H1 (cell line): ENCODE measurements at regions not wholly inside any gene's neighbourhood (a gene's known extent, or its start where the extent isn't known, plus 50 kb on each side); places are given as distances from the start of the nearest gene placed in this dataset.

Source experiments
- CHD2 ChIP-seq: IDR thresholded peaks from 2 replicates; pipeline ENCODE4 v1.6.1; 2012; ENCODE audit warnings: low read length, improper control_type of control experiment
- KDM5A ChIP-seq: fragments of 200-600 bp; IDR thresholded peaks from 2 replicates; pipeline ENCODE4 v1.7.1; 2012; ENCODE audit warnings: mild to moderate bottlenecking, low read length, inconsistent platforms, mixed read lengths
- POLR2A ChIP-seq, 2 experiments: IDR thresholded peaks; 1 replicate in 1 of 2; 2 replicates in 1 of 2; pipeline ENCODE4 v1.6.1; 2011; ENCODE audit warnings: low read depth in 2 of 2, low read length in 2 of 2, mild to moderate bottlenecking in 2 of 2; ENCODE audit errors: control extremely low read depth in 1 of 2
- RNF2 ChIP-seq: fragments of 200-900, 300-1000 bp; sonication (generic); IDR thresholded peaks from 2 replicates; pipeline ENCODE4 v1.7.1; 2016; ENCODE audit warnings: borderline replicate concordance, low read depth, mild to moderate bottlenecking, antibody characterized with exemption, low read length; ENCODE audit not compliant: poor library complexity, severe bottlenecking; ENCODE audit errors: missing control alignments
- TEAD4 ChIP-seq: IDR thresholded peaks from 2 replicates; pipeline ENCODE4 v1.6.1; 2012; ENCODE audit warnings: low read depth, low read length, inconsistent platforms, mixed read lengths
- YY1 ChIP-seq: IDR thresholded peaks from 2 replicates; pipeline ENCODE4 v1.6.1; 2011; ENCODE audit warnings: low read depth, mild to moderate bottlenecking, low read length
- TF ChIP-seq, protein P1 (sequence below): fragments of 300-600 bp; sonication (generic); IDR thresholded peaks from 2 replicates; pipeline ENCODE4 v1.7.1; 2012; ENCODE audit warnings: low read length, moderate library complexity, mild to moderate bottlenecking, inconsistent platforms; ENCODE audit not compliant: insufficient replicate concordance

DNA sequence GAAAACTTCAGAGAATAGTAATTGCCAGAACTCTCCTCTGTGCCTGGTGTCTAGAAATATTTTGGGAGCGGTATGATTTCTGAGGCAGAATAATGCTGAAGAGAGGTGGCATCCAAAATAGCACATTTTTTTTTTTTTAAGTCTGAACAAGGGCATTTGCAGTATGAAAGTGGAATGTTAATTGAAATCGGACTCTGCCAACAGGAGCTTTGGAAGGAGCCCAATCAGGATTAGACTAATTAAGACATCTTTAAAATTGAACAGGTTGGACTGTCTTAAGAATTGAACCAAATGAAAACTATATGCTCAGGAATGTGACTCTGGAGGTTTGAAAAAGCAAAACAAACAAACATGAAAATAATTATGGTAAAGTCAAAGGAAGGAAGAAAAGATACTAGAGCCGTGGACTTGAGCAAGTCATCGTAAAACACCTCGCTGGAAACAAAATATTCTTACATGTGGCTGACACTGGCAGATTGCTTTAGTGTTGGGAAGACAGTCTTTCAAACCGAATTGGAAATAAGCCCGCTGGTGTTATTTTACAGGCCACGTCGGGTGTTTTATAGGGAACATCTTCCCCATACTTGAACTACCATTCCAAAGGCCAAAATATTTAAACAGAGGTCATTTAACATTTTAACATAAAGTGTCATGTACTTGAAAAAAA, 436.3 kb downstream of the VRK1 start (continued):
- TF ChIP-seq, protein P1, sequence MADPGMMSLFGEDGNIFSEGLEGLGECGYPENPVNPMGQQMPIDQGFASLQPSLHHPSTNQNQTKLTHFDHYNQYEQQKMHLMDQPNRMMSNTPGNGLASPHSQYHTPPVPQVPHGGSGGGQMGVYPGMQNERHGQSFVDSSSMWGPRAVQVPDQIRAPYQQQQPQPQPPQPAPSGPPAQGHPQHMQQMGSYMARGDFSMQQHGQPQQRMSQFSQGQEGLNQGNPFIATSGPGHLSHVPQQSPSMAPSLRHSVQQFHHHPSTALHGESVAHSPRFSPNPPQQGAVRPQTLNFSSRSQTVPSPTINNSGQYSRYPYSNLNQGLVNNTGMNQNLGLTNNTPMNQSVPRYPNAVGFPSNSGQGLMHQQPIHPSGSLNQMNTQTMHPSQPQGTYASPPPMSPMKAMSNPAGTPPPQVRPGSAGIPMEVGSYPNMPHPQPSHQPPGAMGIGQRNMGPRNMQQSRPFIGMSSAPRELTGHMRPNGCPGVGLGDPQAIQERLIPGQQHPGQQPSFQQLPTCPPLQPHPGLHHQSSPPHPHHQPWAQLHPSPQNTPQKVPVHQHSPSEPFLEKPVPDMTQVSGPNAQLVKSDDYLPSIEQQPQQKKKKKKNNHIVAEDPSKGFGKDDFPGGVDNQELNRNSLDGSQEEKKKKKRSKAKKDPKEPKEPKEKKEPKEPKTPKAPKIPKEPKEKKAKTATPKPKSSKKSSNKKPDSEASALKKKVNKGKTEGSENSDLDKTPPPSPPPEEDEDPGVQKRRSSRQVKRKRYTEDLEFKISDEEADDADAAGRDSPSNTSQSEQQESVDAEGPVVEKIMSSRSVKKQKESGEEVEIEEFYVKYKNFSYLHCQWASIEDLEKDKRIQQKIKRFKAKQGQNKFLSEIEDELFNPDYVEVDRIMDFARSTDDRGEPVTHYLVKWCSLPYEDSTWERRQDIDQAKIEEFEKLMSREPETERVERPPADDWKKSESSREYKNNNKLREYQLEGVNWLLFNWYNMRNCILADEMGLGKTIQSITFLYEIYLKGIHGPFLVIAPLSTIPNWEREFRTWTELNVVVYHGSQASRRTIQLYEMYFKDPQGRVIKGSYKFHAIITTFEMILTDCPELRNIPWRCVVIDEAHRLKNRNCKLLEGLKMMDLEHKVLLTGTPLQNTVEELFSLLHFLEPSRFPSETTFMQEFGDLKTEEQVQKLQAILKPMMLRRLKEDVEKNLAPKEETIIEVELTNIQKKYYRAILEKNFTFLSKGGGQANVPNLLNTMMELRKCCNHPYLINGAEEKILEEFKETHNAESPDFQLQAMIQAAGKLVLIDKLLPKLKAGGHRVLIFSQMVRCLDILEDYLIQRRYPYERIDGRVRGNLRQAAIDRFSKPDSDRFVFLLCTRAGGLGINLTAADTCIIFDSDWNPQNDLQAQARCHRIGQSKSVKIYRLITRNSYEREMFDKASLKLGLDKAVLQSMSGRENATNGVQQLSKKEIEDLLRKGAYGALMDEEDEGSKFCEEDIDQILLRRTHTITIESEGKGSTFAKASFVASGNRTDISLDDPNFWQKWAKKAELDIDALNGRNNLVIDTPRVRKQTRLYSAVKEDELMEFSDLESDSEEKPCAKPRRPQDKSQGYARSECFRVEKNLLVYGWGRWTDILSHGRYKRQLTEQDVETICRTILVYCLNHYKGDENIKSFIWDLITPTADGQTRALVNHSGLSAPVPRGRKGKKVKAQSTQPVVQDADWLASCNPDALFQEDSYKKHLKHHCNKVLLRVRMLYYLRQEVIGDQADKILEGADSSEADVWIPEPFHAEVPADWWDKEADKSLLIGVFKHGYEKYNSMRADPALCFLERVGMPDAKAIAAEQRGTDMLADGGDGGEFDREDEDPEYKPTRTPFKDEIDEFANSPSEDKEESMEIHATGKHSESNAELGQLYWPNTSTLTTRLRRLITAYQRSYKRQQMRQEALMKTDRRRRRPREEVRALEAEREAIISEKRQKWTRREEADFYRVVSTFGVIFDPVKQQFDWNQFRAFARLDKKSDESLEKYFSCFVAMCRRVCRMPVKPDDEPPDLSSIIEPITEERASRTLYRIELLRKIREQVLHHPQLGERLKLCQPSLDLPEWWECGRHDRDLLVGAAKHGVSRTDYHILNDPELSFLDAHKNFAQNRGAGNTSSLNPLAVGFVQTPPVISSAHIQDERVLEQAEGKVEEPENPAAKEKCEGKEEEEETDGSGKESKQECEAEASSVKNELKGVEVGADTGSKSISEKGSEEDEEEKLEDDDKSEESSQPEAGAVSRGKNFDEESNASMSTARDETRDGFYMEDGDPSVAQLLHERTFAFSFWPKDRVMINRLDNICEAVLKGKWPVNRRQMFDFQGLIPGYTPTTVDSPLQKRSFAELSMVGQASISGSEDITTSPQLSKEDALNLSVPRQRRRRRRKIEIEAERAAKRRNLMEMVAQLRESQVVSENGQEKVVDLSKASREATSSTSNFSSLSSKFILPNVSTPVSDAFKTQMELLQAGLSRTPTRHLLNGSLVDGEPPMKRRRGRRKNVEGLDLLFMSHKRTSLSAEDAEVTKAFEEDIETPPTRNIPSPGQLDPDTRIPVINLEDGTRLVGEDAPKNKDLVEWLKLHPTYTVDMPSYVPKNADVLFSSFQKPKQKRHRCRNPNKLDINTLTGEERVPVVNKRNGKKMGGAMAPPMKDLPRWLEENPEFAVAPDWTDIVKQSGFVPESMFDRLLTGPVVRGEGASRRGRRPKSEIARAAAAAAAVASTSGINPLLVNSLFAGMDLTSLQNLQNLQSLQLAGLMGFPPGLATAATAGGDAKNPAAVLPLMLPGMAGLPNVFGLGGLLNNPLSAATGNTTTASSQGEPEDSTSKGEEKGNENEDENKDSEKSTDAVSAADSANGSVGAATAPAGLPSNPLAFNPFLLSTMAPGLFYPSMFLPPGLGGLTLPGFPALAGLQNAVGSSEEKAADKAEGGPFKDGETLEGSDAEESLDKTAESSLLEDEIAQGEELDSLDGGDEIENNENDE: no peak
- TF ChIP-seq CHD2: no peak
- TF ChIP-seq TEAD4: no peak
- TF ChIP-seq YY1: no peak
- TF ChIP-seq RNF2: no peak
- no peak for TF ChIP-seq POLR2A (IDR thresholded peaks at IDR 0.05; ENCODE audit: control extremely low read depth in 1 of 2, low read depth in 2 of 2, low read length in 2 of 2)
- TF ChIP-seq KDM5A: no peak
